22Rv1 (cell line): ENCODE measurements at regions not wholly inside any gene's neighbourhood (a gene's known extent, or its start where the extent isn't known, plus 50 kb on each side); places are given as distances from the start of the nearest gene placed in this dataset.
"Not testable (repeated sequence)": the region's sequence is repeated elsewhere in the genome, so short reads cannot be mapped to it uniquely, and the experiment has no call there.

Experiments used
- H3K27ac ChIP-seq: fragments of 450-650 bp; 2 replicates; pipeline ENCODE4 v1.5.1; 2017
- ZFX ChIP-seq: fragments of 450-650 bp; IDR thresholded peaks from 2 replicates; pipeline ENCODE4 v1.6.1; 2017; ENCODE audit warnings: antibody characterized with exemption, borderline replicate concordance
- TF ChIP-seq, protein P1 (sequence below): fragments of 450-650 bp; IDR thresholded peaks from 2 replicates; pipeline ENCODE4 v1.5.1; 2017; ENCODE audit warnings: mild to moderate bottlenecking

DNA sequence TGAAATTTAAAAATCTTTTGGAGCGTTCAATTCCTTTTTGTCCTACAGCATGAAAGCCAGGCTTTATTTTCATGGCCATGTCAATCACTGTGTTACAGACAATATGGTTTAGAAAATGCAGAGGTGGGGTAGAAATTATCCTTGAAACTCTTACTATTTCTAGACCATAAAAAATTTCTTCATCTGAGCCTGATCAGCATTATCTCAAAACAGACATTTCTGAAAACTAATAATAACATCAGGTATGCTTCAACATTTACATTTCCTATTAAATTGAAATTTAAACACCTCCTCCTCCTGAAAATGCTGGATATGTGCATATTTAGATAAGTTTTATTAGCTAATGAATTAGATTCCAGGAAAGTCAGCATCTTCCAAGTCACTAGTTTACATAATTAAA lies 570.6 kb downstream of the RIT2 start:
- no peak overlapping the region for H3K27ac ChIP-seq
- TF ChIP-seq, protein P1, sequence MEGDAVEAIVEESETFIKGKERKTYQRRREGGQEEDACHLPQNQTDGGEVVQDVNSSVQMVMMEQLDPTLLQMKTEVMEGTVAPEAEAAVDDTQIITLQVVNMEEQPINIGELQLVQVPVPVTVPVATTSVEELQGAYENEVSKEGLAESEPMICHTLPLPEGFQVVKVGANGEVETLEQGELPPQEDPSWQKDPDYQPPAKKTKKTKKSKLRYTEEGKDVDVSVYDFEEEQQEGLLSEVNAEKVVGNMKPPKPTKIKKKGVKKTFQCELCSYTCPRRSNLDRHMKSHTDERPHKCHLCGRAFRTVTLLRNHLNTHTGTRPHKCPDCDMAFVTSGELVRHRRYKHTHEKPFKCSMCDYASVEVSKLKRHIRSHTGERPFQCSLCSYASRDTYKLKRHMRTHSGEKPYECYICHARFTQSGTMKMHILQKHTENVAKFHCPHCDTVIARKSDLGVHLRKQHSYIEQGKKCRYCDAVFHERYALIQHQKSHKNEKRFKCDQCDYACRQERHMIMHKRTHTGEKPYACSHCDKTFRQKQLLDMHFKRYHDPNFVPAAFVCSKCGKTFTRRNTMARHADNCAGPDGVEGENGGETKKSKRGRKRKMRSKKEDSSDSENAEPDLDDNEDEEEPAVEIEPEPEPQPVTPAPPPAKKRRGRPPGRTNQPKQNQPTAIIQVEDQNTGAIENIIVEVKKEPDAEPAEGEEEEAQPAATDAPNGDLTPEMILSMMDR = no peak
- TF ChIP-seq ZFX = no peak

DNA sequence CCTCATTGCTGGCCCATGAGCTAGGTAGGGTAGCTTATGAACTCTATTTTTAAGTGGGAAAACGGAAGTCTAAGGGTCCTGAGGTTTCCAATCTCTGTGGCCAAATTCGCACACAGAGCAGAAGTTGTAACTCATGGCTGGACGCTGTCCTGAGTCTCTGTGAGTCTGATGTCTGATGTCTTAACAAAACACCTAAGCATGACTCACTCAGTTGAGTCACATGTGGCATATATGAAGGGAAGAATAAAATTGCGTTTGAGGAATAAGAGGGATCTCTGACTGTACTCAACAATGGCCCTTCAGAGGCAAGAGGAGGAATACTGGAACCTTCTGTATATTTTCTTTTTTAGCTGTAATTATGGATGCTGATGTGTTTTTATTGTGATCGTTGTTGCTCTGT lies 569.7 kb downstream of the RIT2 start:
- no peak for TF ChIP-seq ZFX
- TF ChIP-seq, protein P1 = no peak
- no peak overlapping the region for H3K27ac ChIP-seq

DNA sequence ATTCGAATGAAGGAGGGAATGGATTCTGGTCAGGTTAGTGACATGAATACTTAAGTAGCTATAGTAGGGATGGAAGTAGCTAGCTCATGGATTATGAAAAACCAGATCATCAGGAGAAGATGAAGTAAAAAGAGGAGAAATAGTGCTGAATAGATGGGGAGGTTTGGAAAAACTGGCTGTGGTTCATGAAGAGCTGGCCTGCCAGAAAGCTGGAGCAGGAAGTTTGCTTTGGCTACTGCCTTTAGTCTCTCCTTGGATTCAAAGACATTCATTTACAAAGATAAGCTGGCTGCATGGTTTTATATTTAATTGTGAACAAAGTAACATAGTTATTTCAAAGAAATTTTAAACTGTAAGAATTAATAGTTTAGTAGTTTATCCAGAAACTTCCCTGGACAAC lies 567.0 kb downstream of the RIT2 start:
- no peak for TF ChIP-seq ZFX
- TF ChIP-seq, protein P1 = no peak

DNA sequence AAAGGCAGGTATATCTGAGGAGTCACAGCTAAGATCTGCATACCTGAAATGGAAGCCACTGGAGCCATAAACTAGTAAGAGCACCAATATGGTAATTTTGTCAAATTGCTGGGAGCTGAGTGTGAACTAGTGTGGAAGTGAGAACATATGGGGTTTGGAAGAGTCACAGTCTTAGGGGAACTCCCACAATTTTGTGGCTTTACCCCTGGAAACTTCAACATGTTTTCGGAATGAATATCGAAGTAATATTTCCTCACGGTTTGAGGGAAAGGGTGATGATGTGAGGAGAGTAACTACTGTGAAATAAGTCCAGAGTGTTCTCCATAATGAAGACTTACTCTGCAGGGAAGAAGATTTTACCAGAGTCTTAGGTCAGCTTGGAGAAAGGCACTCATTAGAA lies 565.9 kb downstream of the RIT2 start:
- H3K27ac ChIP-seq = no peak overlapping the region
- TF ChIP-seq, protein P1 = no peak
- TF ChIP-seq ZFX = no peak

More for the DNA sequence above, 567.0 kb downstream of the RIT2 start:
- H3K27ac ChIP-seq = no peak overlapping the region

DNA sequence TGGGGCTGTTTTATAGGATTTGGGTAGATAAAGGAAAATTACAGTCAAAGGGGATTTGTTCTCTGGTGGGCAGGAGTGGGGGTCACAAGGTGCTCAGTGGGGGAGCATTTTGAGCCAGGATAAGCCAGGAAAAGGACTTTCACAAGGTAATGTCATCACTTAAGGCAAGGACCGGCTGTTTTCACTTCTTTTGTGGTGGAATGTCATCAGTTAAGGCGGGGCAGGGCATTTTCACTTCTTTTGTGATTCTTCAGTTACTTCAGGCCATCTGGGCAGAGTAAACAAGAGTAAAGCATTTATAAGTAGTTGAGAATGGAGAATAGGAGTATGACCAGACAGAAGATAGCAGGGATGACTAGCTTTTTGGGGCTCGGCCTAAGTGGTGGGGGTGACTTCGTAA lies 562.9 kb downstream of the RIT2 start:
- H3K27ac ChIP-seq = not testable (repeated sequence)

DNA sequence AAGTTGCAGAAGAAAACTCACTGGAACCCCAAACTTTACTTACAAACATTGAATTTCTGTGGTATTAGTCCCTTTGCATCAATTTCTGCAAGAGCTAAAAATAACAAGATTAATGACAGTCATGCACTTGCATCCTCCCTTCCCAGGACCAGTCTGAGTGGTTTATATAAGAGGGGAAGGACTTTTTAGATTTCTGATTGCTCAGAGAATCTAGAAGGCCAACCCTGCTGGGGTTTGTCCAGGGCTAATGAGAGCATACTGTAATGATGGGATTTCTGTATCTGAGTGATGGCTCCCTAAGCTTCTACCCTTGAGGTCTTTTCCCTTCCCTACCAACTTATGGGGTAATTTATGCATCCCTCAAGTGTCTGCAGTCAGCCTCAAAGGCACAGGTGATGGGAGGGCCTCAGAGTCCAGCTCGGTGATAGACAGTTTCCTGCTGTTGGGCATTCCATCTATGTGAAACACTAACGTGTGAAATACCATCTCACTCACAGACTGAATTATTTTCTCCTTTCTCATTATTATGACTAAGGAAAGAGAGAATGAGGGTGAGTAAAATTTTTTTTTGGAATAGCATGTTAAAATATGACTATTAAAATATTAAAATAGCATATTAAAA lies 556.3 kb downstream of the RIT2 start:
- H3K27ac ChIP-seq = no peak overlapping the region
- TF ChIP-seq, protein P1 = no peak
- no peak for TF ChIP-seq ZFX

DNA sequence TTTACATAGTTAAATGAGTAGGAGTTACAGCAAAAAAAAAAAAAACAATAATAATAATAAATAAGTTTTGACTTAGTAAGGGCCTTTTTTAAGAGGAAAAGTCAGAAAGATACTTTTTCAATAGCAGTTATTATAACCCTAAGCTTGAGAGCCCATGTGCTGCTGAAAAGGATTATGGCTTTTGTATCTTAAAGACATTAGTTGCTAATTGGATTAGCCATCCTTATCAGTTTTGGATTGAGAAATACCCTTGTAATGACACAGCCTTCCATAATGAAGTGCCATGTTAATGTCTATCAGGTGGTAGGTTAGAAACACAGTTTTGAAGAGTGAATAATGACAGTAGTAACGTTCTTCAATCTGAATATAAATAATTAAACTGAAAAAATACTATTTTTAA lies 554.0 kb downstream of the RIT2 start:
- H3K27ac ChIP-seq = no peak overlapping the region
- no peak for TF ChIP-seq ZFX
- TF ChIP-seq, protein P1 = no peak

DNA sequence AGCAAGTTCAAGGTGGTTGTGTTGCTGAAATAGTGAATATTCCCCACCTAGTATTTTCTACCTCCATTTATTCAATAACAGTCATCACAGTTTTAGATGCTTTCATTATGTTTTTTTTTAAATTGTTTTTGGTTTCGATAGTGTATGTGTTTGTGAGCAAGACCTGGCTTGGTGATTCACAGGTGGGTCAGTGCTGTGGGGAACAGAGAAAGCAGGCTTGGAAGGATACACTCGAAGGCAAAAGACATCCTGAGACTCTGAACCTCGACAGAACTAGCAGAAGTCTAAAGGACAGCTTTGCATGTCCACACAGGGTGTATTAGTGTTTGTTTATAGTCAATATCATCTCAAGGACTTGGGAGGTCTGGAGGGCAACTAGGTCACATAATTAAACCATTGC lies 551.5 kb downstream of the RIT2 start:
- H3K27ac ChIP-seq = no peak overlapping the region
- TF ChIP-seq, protein P1 = no peak
- no peak for TF ChIP-seq ZFX
